ENCODE measurements at regions not wholly inside any gene's neighbourhood (a gene's known extent, or its start where the extent isn't known, plus 50 kb on each side); places are given as distances from the start of the nearest gene placed in this dataset.

- H3K4me2 ChIP-seq (ENCODE audit: low read length) = no peak overlapping the region
- H3K4me1 ChIP-seq (ENCODE audit: control insufficient read depth in 1 of 2, insufficient read depth in 2 of 2, low read length in 2 of 2) = no peaks in the 10 kb centered on the region
- POLR2A ChIA-PET = no interaction called here
Measured at GRCh38 chr5:82879089-82879488, 198.1 kb downstream of the TMEM167A start.

More at GRCh38 chr5:82879089-82879488, 198.1 kb downstream of the TMEM167A start:
- intact Hi-C loops (cut with micrococcal nuclease) = no loop called here
- no peak overlapping the region for H3K4me3 ChIP-seq (replicated peaks in 1 of 2; ENCODE audit: low read depth in 1 of 2, low read length in 2 of 2)
- DNase-seq (ENCODE audit: low read depth, low spot score) (no peak), ATAC-seq (no peak)
- ChIA-PET CTCF (no interaction called here), RAD21 (ENCODE audit: low non-redundant PET in 1 of 2, low total read pairs in 2 of 2, uncharacterized antibody in 2 of 2, unreplicated experiment in 2 of 2) (no interaction called here)
- H4K20me1 ChIP-seq (ENCODE audit: insufficient read depth) = no peaks in the 10 kb centered on the region
- no peaks in the 10 kb centered on the region for H3K27me3 ChIP-seq (ENCODE audit: insufficient read depth, low read length)
- H3K27ac ChIP-seq (ENCODE audit: low read depth, low read length) = no peak overlapping the region
- peaks cover 0 to 18% of the 10 kb centered on the region in 2 experiments; a peak in 2 of 4 replicates for H3K36me3 ChIP-seq (ENCODE audit: control insufficient read depth in 1 of 2, insufficient read depth in 2 of 2, low read length in 2 of 2)
- no peaks in the 10 kb centered on the region for H3K79me2 ChIP-seq (ENCODE audit: insufficient read depth, low read length)
- no peaks in the 10 kb centered on the region; a peak in 1 of 4 replicates for H3K9me3 ChIP-seq (ENCODE audit: control insufficient read depth in 1 of 2, insufficient read depth in 1 of 2, low read depth in 1 of 2, low read length in 2 of 2)
- no peak overlapping the region for H3K9ac ChIP-seq (ENCODE audit: low read length)
- no peaks in the 10 kb centered on the region for H3K9me2 ChIP-seq (ENCODE audit: insufficient read depth)
- H2AFZ ChIP-seq (ENCODE audit: low read depth, low read length, poor library complexity, severe bottlenecking) = no peak overlapping the region
- no peak for TF ChIP-seq ELF1 (IDR thresholded peaks at IDR 0.05; ENCODE audit: borderline replicate concordance, low read depth)
- no peak for TF ChIP-seq CBX3 (IDR thresholded peaks at IDR 0.05; ENCODE audit: low read depth)
- no peak for TF ChIP-seq ATF3 (IDR thresholded peaks at IDR 0.05)
- TF ChIP-seq EGR1 (IDR thresholded peaks at IDR 0.05; ENCODE audit: low read depth) = no peak
- no peak for TF ChIP-seq RAD21 (IDR thresholded peaks at IDR 0.05; ENCODE audit: low read depth)
- TF ChIP-seq TCF7L2 (IDR thresholded peaks at IDR 0.05; ENCODE audit: borderline replicate concordance, extremely low read depth, insufficient read depth, insufficient read length) = no peak
- no peak for TF ChIP-seq POLR2A (IDR thresholded peaks at IDR 0.05; ENCODE audit: borderline replicate concordance, extremely low read depth, insufficient read depth, insufficient read length)
- no peak for TF ChIP-seq EZH2 (IDR thresholded peaks at IDR 0.05)
- TF ChIP-seq JUND (IDR thresholded peaks at IDR 0.05) = no peak
- TF ChIP-seq YY1 (IDR thresholded peaks at IDR 0.05; ENCODE audit: extremely low read depth, insufficient replicate concordance, low read depth, low read length) = no peak
- TF ChIP-seq ZNF274 (IDR thresholded peaks at IDR 0.05; ENCODE audit: low read depth, low read length) = no peak
- TF ChIP-seq SIN3A (IDR thresholded peaks at IDR 0.05; ENCODE audit: low read depth) = no peak
- TF ChIP-seq CTCF (IDR thresholded peaks at IDR 0.05 in 2 of 3, conservative IDR thresholded peaks at IDR 0.05 in 1 of 3; ENCODE audit: borderline replicate concordance in 1 of 3, insufficient read depth in 1 of 3, low read depth in 2 of 3, low read length in 2 of 3) = no peak
- TF ChIP-seq SRF (IDR thresholded peaks at IDR 0.05; ENCODE audit: low read depth) = no peak
- TF ChIP-seq POLR2AphosphoS5 (IDR thresholded peaks at IDR 0.05; ENCODE audit: low read depth, low read length) = no peak
- no peak for TF ChIP-seq REST (IDR thresholded peaks at IDR 0.05; ENCODE audit: low read depth)
- no TSS peak for BruUV-seq (replicated peaks)
